ENCODE measurements at regions not wholly inside any gene's neighbourhood (a gene's known extent, or its start where the extent isn't known, plus 50 kb on each side); places are given as distances from the start of the nearest gene placed in this dataset.
"Not testable (repeated sequence)": the region's sequence is repeated elsewhere in the genome, so short reads cannot be mapped to it uniquely, and the experiment has no call there.

DNA sequence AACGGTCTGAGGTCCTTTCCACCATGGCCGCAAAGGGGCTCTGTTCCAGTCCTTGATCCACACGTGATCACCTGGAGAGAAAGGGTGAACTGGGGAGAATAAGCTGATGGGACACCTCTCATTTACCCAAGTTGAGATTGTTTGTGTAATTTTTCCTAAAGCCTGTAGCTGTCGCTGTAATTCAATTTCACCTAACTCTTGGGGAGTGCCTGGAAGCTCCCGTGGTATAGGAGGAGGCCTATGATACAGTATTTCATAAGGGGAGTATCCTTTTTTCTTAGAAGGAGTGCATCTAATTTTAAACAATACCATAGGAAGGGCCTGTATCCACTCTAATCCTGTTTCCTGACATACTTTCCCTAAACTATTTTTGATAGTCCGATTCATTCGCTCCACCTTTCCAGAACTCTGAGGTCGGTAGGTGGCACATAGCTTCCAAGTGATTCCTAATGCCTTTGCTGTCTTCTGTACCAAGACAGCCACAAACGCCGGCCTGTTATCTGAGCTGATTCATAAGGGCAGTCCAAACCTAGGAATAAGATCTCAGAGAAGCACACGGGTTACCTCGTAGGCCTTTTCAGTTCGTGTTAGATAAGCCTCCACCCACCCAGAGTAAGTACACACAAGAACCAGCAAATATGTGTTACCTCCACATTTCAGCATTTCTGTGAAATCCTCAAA, 78.9 kb upstream of the VEPH1 start:
- not testable (repeated sequence) for DNase-seq (ENCODE audit: low read depth)

DNA sequence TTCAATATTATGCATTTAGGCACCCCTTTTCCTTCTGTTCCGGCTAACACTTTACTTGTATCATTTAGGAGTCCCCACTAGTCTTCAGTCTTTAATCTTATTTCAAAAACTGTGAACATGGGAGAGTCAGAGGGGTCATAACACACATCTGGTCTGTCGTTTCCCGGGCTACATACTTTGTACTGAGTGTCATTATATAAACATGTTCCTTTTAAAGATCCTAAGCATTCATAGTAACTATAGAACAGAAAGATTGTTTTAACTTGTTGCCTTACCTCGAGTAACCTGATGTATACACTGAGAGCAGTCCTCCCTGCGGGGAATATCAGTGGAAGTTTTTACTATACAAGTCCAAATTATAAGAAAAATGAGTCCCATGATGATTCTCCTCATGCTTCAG, 78.2 kb upstream of the VEPH1 start:
- DNase-seq (ENCODE audit: low read depth): no peak

DNA sequence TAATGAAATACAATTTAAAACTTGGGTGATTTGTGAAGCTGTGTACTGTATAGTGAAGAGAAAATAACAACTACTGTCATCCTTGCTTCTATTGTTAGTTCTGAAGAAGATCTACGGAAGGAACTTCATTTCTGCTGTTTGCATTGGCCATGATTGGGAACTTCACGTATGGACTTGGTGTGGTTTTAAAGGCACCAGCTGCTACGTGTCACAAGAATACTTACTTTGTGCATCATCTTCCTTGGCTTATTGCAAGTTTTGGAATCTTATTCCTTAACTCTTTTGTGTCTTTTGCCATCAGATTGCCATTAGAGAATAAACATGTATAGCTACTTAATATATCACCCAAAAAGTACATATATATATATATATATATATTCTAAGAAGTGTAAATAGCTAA, 75.0 kb upstream of the VEPH1 start:
- DNase-seq (ENCODE audit: low read depth): no peak

DNA sequence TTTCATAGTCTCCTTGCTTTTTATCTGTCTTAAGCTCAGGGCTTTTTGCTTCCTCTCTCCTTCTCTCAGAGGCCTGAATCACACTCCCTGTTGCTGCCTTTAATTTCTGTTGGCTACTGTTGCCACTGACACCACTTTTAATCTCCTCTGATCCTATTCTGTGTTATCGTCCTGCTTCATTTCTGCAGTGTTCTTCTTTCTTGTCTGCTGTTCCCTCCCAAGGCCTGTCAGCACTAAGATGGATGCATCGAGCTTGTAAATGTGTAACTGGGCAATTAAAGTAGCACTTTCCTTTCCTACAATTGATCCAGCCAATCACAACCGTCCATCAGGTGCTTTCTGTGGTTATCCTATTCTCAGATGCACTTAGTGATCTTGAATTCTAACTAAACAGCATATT, 71.3 kb upstream of the VEPH1 start:
- DNase-seq (ENCODE audit: low read depth): no peak

DNA sequence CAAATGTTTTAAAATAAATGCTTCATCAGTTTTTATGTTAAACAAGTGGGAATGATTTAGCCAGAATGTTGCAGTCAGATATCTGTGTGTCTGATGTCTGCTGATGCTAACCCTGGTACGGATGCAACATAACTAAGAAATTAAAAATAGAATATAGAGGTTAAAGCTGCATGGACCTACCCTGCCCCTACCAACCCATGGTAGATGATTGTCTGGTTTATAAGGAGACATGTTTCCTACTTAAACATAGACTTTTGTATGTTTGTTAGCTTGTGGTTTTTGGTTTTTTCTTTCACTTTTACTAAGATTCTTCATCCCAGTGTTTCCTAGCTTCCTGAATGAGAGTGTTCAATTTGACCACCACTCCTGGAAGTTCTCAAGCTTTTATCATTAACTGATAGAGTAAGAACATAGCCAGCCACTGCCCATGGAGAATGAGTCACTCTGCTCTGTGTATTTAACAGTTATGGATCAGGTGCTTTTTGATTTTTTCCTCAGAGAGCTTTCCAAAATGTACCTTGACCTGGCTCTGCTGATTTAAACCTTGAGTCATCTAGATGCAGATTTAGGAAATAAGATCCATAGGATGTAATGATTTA, 70.7 kb upstream of the VEPH1 start:
- no peak for DNase-seq (ENCODE audit: low read depth)

DNA sequence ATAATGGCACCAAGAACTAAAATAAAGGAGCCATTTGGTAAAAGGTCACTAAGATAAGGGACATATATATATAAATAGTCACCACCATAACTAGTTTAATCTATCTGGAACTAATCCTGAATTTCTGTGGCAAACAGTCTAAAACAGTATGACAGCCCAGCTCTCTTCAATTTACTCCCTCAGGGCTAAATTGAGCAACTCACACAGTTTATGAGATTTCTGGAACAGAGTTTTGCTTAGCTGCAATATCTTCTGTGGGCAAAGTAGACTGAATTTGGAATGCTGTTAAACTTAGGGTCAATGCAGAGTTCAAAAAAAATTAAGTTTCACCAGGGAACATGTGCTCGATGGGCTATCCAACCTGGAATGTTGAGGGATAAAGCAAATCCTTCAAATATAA, 70.1 kb upstream of the VEPH1 start:
- DNase-seq (ENCODE audit: low read depth): no peak

DNA sequence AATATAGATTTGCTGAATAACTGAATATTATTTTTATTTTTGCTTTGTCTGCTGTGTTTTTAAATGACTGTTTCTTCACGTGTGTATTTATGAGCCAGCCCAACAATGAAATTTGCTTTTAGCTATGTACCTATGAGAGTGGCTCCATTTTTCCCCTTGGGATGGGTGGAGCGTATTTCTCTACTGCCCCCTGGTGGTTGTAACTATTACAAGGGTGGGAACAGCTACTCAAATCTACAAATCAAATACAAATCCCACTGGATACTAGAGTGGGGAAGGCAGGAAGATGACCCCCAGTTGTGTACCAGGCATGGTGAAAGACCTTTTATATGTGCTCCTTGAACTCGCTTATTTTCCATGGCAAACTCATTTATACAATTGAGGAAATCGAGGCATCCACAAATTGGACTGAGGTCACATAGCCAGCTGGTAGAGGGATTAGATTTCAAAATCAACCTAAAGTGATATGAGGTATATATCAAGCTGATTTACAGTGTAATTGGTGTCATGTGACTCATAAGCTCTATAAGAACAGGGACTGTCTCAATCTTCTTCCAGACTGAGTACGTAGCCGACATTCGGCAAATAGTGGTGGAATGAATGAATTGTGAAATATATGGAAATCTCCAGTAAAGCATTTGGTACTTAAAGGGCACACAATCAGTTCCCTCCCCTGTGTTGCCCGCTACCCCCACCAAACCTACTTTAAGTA, 69.5 kb upstream of the VEPH1 start:
- DNase-seq (ENCODE audit: low read depth): no peak

DNA sequence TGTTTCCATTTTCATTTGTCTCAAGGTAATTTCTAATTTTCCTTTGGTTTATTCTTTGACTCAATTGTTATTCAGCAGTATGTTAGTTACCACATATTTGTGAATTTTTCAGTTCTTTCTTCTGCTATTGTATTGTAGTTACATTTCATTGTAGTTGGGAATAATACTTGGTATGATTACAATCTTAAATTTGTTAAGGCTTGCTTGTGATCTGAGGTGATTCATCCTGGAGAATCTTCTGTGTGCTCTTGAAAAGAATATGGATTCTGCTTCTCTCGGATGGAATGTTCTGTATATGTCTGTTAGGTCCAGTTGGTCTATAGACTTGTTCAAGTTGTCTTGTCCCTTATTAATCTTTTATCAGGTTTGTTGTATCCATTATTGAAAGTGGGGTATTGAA, 63.4 kb upstream of the VEPH1 start:
- no peak for DNase-seq (ENCODE audit: low read depth)

DNA sequence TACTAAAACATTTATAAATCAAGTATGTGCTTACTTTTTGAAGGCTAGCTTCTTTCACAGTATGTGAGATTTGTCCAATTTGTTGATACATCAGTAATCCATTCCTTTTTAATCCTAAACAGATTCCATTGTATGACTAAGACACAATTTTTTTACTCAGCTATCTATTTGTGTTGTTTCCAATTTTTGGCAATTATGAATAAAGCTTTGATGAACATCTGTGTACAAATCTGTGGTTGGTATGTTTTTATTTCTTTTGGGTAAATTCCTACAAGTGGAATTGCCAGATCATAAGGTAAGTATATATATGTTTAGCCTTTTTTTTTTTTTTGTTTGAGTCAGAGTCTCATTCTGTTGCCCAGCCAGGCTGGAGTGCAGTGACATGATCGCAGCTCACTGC, 56.2 kb upstream of the VEPH1 start:
- DNase-seq (ENCODE audit: low read depth): no peak
